ENCODE measurements at regions not wholly inside any gene's neighbourhood (a gene's known extent, or its start where the extent isn't known, plus 50 kb on each side); places are given as distances from the start of the nearest gene placed in this dataset.

DNA sequence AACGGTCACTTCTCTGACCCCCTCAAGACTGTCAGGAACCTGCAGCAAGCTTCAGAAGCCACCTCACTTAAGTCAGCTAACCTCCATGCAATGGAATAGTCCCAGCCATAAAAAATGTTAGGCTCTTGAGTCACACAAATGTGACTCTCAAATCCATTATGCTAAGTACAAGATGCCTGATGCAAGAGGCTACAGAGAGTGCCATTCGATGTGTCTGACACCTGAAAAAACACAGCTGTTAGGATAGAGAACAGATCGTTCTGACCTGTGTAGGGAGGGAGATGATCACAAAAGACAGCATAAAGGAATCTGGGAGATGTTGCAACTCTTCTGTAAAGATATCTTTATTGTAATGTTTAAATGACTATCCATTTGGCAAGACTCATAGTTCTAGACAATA is 712.4 kb downstream of the TBC1D22A start:
- Histone ChIP-seq H3K4me3 (ENCODE audit: low read length in 2 of 2) (no peak overlapping the region), H2BK15ac (ENCODE audit: low read length) (no peak overlapping the region), H3K79me1 (ENCODE audit: low read depth, low read length) (peaks cover 2% of the 10 kb centered on the region), H3K23ac (ENCODE audit: low read depth, low read length, poor library complexity) (no peak overlapping the region), H4K91ac (ENCODE audit: low read depth, low read length, poor library complexity) (no peak overlapping the region), H3K27ac (replicated peaks; ENCODE audit: low read length) (no peak overlapping the region), H2BK5ac (ENCODE audit: low read length) (no peak overlapping the region), H3K9me3 (replicated peaks in 1 of 2; ENCODE audit: control insufficient read depth in 2 of 2, insufficient read depth in 1 of 2, low read depth in 1 of 2, low read length in 2 of 2) (peaks cover 0 to 17% of the 10 kb centered on the region in 2 donors), H2AFZ (ENCODE audit: low read length) (no peak overlapping the region), H3K18ac (ENCODE audit: low read length) (no peak overlapping the region), H3K14ac (ENCODE audit: low read length) (no peak overlapping the region), H2BK12ac (ENCODE audit: low read length) (no peak overlapping the region), H3K4me2 (ENCODE audit: insufficient read depth, low read length, poor library complexity, severe bottlenecking) (no peak overlapping the region), H3K9ac (ENCODE audit: low read depth, low read length, poor library complexity) (no peak overlapping the region), H2BK120ac (ENCODE audit: low read depth, low read length) (no peak overlapping the region), H3K27me3 (ENCODE audit: control insufficient read depth in 3 of 3, insufficient read depth in 3 of 3, low read depth in 1 of 3, low read length in 3 of 3) (no peaks in the 10 kb centered on the region), H3K4me1 (ENCODE audit: control insufficient read depth in 2 of 2, insufficient read depth in 1 of 2, low read depth in 1 of 2, low read length in 2 of 2) (no peaks in the 10 kb centered on the region), H3K4ac (ENCODE audit: low read length) (no peak overlapping the region), H4K8ac (ENCODE audit: low read depth, low read length) (no peak overlapping the region), H3K36me3 (replicated peaks in 1 of 2; ENCODE audit: control insufficient read depth in 2 of 2, insufficient read depth in 2 of 2, low read length in 2 of 2) (no peaks in the 10 kb centered on the region), H2AK5ac (ENCODE audit: low read depth, low read length) (no peak overlapping the region)
- no peak for DNase-seq (ENCODE audit: low spot score)
- WGBS, 2 donors (ENCODE audit: extremely low coverage in 2 of 2, insufficient read length in 2 of 2, insufficient replicate concordance in 1 of 2) = no CpG with 5 or more reads among the region's 3 CpGs

DNA sequence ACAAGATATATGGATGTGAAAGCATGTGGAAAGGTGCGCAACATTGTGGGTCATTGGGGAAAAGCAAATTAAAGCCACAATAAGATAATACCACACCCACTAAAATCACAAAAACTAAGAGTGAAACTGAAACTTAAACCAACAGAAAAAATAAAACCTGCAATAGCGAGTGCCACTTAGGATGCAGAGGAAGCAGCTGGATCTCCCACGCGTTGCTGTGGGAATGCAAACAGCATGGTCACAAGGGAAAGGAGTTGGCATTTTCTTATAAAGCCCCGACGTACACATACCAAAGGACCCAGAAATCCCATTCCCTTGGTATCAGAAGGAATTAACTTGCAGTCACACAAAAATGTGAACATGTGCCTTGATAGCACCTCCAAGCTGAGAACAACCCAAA is 712.0 kb downstream of the TBC1D22A start:
- no peak overlapping the region for H3K4ac ChIP-seq (ENCODE audit: low read length)
- H2BK120ac ChIP-seq (ENCODE audit: low read depth, low read length) = no peak overlapping the region
- no peak overlapping the region for H3K27ac ChIP-seq (replicated peaks; ENCODE audit: low read length)
- no peak overlapping the region for H4K91ac ChIP-seq (ENCODE audit: low read depth, low read length, poor library complexity)
- peaks cover 0 to 21% of the 10 kb centered on the region in 2 donors for H3K9me3 ChIP-seq (replicated peaks in 1 of 2; ENCODE audit: control insufficient read depth in 2 of 2, insufficient read depth in 1 of 2, low read depth in 1 of 2, low read length in 2 of 2)
- H3K18ac ChIP-seq (ENCODE audit: low read length) = no peak overlapping the region
- no peak overlapping the region for H3K23ac ChIP-seq (ENCODE audit: low read depth, low read length, poor library complexity)
- H3K4me2 ChIP-seq (ENCODE audit: insufficient read depth, low read length, poor library complexity, severe bottlenecking) = no peak overlapping the region
- no peak overlapping the region for H2BK5ac ChIP-seq (ENCODE audit: low read length)
- no peak for DNase-seq (ENCODE audit: low spot score)
- no peak overlapping the region for H2BK12ac ChIP-seq (ENCODE audit: low read length)
- H3K27me3 ChIP-seq (ENCODE audit: control insufficient read depth in 3 of 3, insufficient read depth in 3 of 3, low read depth in 1 of 3, low read length in 3 of 3) = no peaks in the 10 kb centered on the region
- peaks cover 2% of the 10 kb centered on the region for H3K79me1 ChIP-seq (ENCODE audit: low read depth, low read length)
- H3K4me1 ChIP-seq (ENCODE audit: control insufficient read depth in 2 of 2, insufficient read depth in 1 of 2, low read depth in 1 of 2, low read length in 2 of 2) = no peaks in the 10 kb centered on the region
- H3K4me3 ChIP-seq (ENCODE audit: low read length in 2 of 2) = no peak overlapping the region
- no peaks in the 10 kb centered on the region for H3K36me3 ChIP-seq (replicated peaks in 1 of 2; ENCODE audit: control insufficient read depth in 2 of 2, insufficient read depth in 2 of 2, low read length in 2 of 2)
- H4K8ac ChIP-seq (ENCODE audit: low read depth, low read length) = no peak overlapping the region
- H2AK5ac ChIP-seq (ENCODE audit: low read depth, low read length) = no peak overlapping the region
- no peak overlapping the region for H2BK15ac ChIP-seq (ENCODE audit: low read length)
- WGBS, 2 donors (ENCODE audit: extremely low coverage in 2 of 2, insufficient read length in 2 of 2, insufficient replicate concordance in 1 of 2) = no CpG with 5 or more reads among the region's 6 CpGs
- no peak overlapping the region for H3K14ac ChIP-seq (ENCODE audit: low read length)
- H3K9ac ChIP-seq (ENCODE audit: low read depth, low read length, poor library complexity) = no peak overlapping the region
- no peak overlapping the region for H2AFZ ChIP-seq (ENCODE audit: low read length)

DNA sequence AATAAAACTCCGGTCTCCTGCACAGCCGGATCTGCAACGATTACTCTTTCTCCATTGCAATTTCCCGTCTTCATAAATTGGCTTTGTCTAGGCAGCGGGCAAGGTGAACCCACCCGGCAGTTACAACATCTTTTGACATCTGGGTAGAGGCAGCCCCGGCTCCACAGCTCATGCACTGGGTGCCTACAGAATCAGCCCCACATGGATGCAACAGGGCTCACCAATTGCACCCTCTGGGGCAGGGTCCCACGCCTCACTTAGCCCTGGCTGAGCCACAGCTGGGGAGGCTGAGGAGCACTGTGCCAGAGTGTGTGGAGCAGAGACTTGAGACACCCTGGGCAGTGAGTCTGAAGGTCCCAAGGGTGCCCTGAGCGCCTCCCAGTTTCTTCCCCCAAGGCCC is 710.2 kb downstream of the TBC1D22A start:
- H3K79me1 ChIP-seq (ENCODE audit: low read depth, low read length) = peaks cover 2% of the 10 kb centered on the region
- peaks cover 0 to 18% of the 10 kb centered on the region in 2 donors for H3K9me3 ChIP-seq (replicated peaks in 1 of 2; ENCODE audit: control insufficient read depth in 2 of 2, insufficient read depth in 1 of 2, low read depth in 1 of 2, low read length in 2 of 2)
- H3K9ac ChIP-seq (ENCODE audit: low read depth, low read length, poor library complexity) = no peak overlapping the region
- no peak overlapping the region for H3K23ac ChIP-seq (ENCODE audit: low read depth, low read length, poor library complexity)
- H3K14ac ChIP-seq (ENCODE audit: low read length) = no peak overlapping the region
- H3K4me2 ChIP-seq (ENCODE audit: insufficient read depth, low read length, poor library complexity, severe bottlenecking) = no peak overlapping the region
- no peaks in the 10 kb centered on the region for H3K36me3 ChIP-seq (replicated peaks in 1 of 2; ENCODE audit: control insufficient read depth in 2 of 2, insufficient read depth in 2 of 2, low read length in 2 of 2)
- H4K91ac ChIP-seq (ENCODE audit: low read depth, low read length, poor library complexity) = no peak overlapping the region
- H4K8ac ChIP-seq (ENCODE audit: low read depth, low read length) = no peak overlapping the region
- no peak overlapping the region for H2AFZ ChIP-seq (ENCODE audit: low read length)
- no peak overlapping the region for H3K18ac ChIP-seq (ENCODE audit: low read length)
- H2BK5ac ChIP-seq (ENCODE audit: low read length) = no peak overlapping the region
- no peaks in the 10 kb centered on the region for H3K4me1 ChIP-seq (ENCODE audit: control insufficient read depth in 2 of 2, insufficient read depth in 1 of 2, low read depth in 1 of 2, low read length in 2 of 2)
- no peak for DNase-seq (ENCODE audit: low spot score)
- no peak overlapping the region for H3K4ac ChIP-seq (ENCODE audit: low read length)
- H3K27ac ChIP-seq (replicated peaks; ENCODE audit: low read length) = no peak overlapping the region
- H2AK5ac ChIP-seq (ENCODE audit: low read depth, low read length) = no peak overlapping the region
- no peaks in the 10 kb centered on the region for H3K27me3 ChIP-seq (ENCODE audit: control insufficient read depth in 3 of 3, insufficient read depth in 3 of 3, low read depth in 1 of 3, low read length in 3 of 3)
- WGBS, 2 donors (ENCODE audit: extremely low coverage in 2 of 2, insufficient read length in 2 of 2, insufficient replicate concordance in 1 of 2) = no CpG with 5 or more reads among the region's 9 CpGs
- H2BK15ac ChIP-seq (ENCODE audit: low read length) = no peak overlapping the region
- no peak overlapping the region for H3K4me3 ChIP-seq (ENCODE audit: low read length in 2 of 2)
- no peak overlapping the region for H2BK12ac ChIP-seq (ENCODE audit: low read length)
- H2BK120ac ChIP-seq (ENCODE audit: low read depth, low read length) = no peak overlapping the region

DNA sequence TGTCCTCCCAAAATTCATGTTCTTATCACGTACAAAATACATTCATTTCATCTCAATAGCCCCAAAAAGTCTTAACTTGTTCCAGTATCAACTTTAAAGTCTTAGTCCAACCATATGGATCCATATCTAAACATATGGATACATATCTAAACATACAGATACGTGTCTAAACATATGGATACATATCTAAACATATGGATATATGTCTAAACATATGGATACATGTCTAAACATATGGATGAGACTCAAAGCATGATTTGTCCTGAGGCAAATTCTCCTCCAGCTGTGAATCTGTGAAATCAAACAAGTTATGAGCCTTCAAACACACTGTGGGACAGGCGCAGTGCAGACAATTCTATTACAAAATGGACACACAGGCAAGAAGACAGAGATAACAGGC is 709.0 kb downstream of the TBC1D22A start:
- Histone ChIP-seq H3K9ac (ENCODE audit: low read depth, low read length, poor library complexity) (no peak overlapping the region), H3K4me3 (ENCODE audit: low read length in 2 of 2) (no peak overlapping the region), H3K27me3 (ENCODE audit: control insufficient read depth in 3 of 3, insufficient read depth in 3 of 3, low read depth in 1 of 3, low read length in 3 of 3) (no peaks in the 10 kb centered on the region), H2AK5ac (ENCODE audit: low read depth, low read length) (no peak overlapping the region), H3K4me1 (ENCODE audit: control insufficient read depth in 2 of 2, insufficient read depth in 1 of 2, low read depth in 1 of 2, low read length in 2 of 2) (no peaks in the 10 kb centered on the region), H3K18ac (ENCODE audit: low read length) (no peak overlapping the region), H3K9me3 (replicated peaks in 1 of 2; ENCODE audit: control insufficient read depth in 2 of 2, insufficient read depth in 1 of 2, low read depth in 1 of 2, low read length in 2 of 2) (peaks cover 0 to 22% of the 10 kb centered on the region in 2 donors), H3K23ac (ENCODE audit: low read depth, low read length, poor library complexity) (no peak overlapping the region), H2BK5ac (ENCODE audit: low read length) (no peak overlapping the region), H3K4ac (ENCODE audit: low read length) (no peak overlapping the region), H4K91ac (ENCODE audit: low read depth, low read length, poor library complexity) (no peak overlapping the region), H2AFZ (ENCODE audit: low read length) (no peak overlapping the region), H2BK120ac (ENCODE audit: low read depth, low read length) (no peak overlapping the region), H2BK15ac (ENCODE audit: low read length) (no peak overlapping the region), H4K8ac (ENCODE audit: low read depth, low read length) (no peak overlapping the region), H2BK12ac (ENCODE audit: low read length) (no peak overlapping the region), H3K4me2 (ENCODE audit: insufficient read depth, low read length, poor library complexity, severe bottlenecking) (no peak overlapping the region), H3K79me1 (ENCODE audit: low read depth, low read length) (peaks cover 2% of the 10 kb centered on the region), H3K27ac (replicated peaks; ENCODE audit: low read length) (no peak overlapping the region), H3K14ac (ENCODE audit: low read length) (no peak overlapping the region), H3K36me3 (replicated peaks in 1 of 2; ENCODE audit: control insufficient read depth in 2 of 2, insufficient read depth in 2 of 2, low read length in 2 of 2) (no peaks in the 10 kb centered on the region)
- no CpG with 5 or more reads among the region's 3 CpGs for WGBS, 2 donors (ENCODE audit: extremely low coverage in 2 of 2, insufficient read length in 2 of 2, insufficient replicate concordance in 1 of 2)
- DNase-seq (ENCODE audit: low spot score) = no peak
